Sigmoid colon (tissue), 4 donors: ENCODE measurements at regions not wholly inside any gene's neighbourhood (a gene's known extent, or its start where the extent isn't known, plus 50 kb on each side); places are given as distances from the start of the nearest gene placed in this dataset.

Experiments
- EP300 ChIP-seq, 4 donors: sonication (generic); formaldehyde crosslinking; IDR thresholded peaks; one replicate each; pipeline ENCODE4 v1.6.1; 2017; ENCODE audit warnings: antibody characterized with exemption in 4 of 4
- POLR2A ChIP-seq, 2 donors: fragments of 450-650 bp; IDR thresholded peaks; one replicate each; pipeline ENCODE4 v1.6.1; 2016; ENCODE audit warnings: antibody characterized with exemption in 2 of 2, mild to moderate bottlenecking in 2 of 2, moderate library complexity in 2 of 2
- TF ChIP-seq, protein P1 (sequence below), 4 experiments: fragments of 450-650 bp in 3 of 4; fragments of 200-600 bp in 1 of 4; IDR thresholded peaks; one replicate each; pipeline ENCODE4 v1.5.1; 2016 to 2019; ENCODE audit warnings: antibody characterized with exemption in 4 of 4, mild to moderate bottlenecking in 3 of 4, moderate library complexity in 2 of 4

- TF ChIP-seq, protein P1, sequence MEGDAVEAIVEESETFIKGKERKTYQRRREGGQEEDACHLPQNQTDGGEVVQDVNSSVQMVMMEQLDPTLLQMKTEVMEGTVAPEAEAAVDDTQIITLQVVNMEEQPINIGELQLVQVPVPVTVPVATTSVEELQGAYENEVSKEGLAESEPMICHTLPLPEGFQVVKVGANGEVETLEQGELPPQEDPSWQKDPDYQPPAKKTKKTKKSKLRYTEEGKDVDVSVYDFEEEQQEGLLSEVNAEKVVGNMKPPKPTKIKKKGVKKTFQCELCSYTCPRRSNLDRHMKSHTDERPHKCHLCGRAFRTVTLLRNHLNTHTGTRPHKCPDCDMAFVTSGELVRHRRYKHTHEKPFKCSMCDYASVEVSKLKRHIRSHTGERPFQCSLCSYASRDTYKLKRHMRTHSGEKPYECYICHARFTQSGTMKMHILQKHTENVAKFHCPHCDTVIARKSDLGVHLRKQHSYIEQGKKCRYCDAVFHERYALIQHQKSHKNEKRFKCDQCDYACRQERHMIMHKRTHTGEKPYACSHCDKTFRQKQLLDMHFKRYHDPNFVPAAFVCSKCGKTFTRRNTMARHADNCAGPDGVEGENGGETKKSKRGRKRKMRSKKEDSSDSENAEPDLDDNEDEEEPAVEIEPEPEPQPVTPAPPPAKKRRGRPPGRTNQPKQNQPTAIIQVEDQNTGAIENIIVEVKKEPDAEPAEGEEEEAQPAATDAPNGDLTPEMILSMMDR (IDR thresholded peaks at IDR 0.05): no peak
- no peak for TF ChIP-seq POLR2A (IDR thresholded peaks at IDR 0.05)
- TF ChIP-seq EP300 (IDR thresholded peaks at IDR 0.05): no peak
Measured at GRCh38 chr1:2894381-2895041, 93.0 kb upstream of the TTC34 start.
